Neural progenitor cell (in vitro differentiated cells): ENCODE measurements at regions not wholly inside any gene's neighbourhood (a gene's known extent, or its start where the extent isn't known, plus 50 kb on each side); places are given as distances from the start of the nearest gene placed in this dataset.

Experiments used
- DNase-seq: peaks from one replicate; pipeline ENCODE4 v3.0.0-alpha.2; 2016; ENCODE audit warnings: low spot score
- H2AFZ ChIP-seq: fragments of 200-600 bp; sonication (generic); replicated peaks from 2 replicates; pipeline ENCODE4 v1.6.1; 2016; ENCODE audit warnings: antibody characterized with exemption
- H3F3A ChIP-seq: fragments of 200-600 bp; sonication (generic); 2 replicates; pipeline ENCODE4 v1.6.1; 2016; ENCODE audit warnings: antibody characterized with exemption, low read depth
- H3K27ac ChIP-seq: fragments of 200-600 bp; sonication (generic); 2 replicates; pipeline ENCODE4 v1.5.1; 2016; ENCODE audit warnings: mild to moderate bottlenecking
- H3K27me3 ChIP-seq: fragments of 200-600 bp; sonication (generic); 2 replicates; pipeline ENCODE4 v1.6.1; 2016; ENCODE audit warnings: mild to moderate bottlenecking, moderate library complexity
- H3K36me3 ChIP-seq: fragments of 200-600 bp; sonication (generic); 2 replicates; pipeline ENCODE4 v1.5.1; 2016
- H3K4me1 ChIP-seq: fragments of 200-600 bp; sonication (generic); 2 replicates; pipeline ENCODE4 v1.6.1; 2016; ENCODE audit warnings: mixed run types
- H3K4me2 ChIP-seq: fragments of 200-600 bp; sonication (generic); 2 replicates; pipeline ENCODE4 v1.6.1; 2016
- H3K4me3 ChIP-seq: fragments of 200-600 bp; sonication (generic); 2 replicates; pipeline ENCODE4 v1.5.1; 2016
- H3K79me2 ChIP-seq: fragments of 200-600 bp; sonication (generic); 2 replicates; pipeline ENCODE4 v1.6.1; 2016; ENCODE audit warnings: low read depth
- H3K9ac ChIP-seq: fragments of 200-600 bp; sonication (generic); 2 replicates; pipeline ENCODE4 v1.6.1; 2016
- H3K9me3 ChIP-seq: fragments of 200-600 bp; sonication (generic); 2 replicates; pipeline ENCODE4 v1.5.1; 2016; ENCODE audit warnings: low read depth
- H4K20me1 ChIP-seq: fragments of 200-600 bp; sonication (generic); 2 replicates; pipeline ENCODE4 v1.6.1; 2016; ENCODE audit warnings: low read depth
- H3K27ac Mint-ChIP-seq: 3 replicates; pipeline ENCODE4 v1.8.0; 2021; ENCODE audit warnings: mixed read lengths
- H3K27me3 Mint-ChIP-seq: 2 replicates; pipeline ENCODE4 v1.8.0; 2022; ENCODE audit warnings: low read depth, mild to moderate bottlenecking, inconsistent platforms, moderate library complexity, mixed read lengths; ENCODE audit not compliant: insufficient read depth
- H3K36me3 Mint-ChIP-seq: 3 replicates; pipeline ENCODE4 v1.8.0; 2021; ENCODE audit warnings: mixed read lengths
- H3K4me1 Mint-ChIP-seq: 3 replicates; pipeline ENCODE4 v1.8.0; 2021; ENCODE audit warnings: mixed read lengths
- H3K4me3 Mint-ChIP-seq: 3 replicates; pipeline ENCODE4 v1.8.0; 2021; ENCODE audit warnings: mild to moderate bottlenecking, moderate library complexity, mixed read lengths
- H3K9me3 Mint-ChIP-seq: 3 replicates; pipeline ENCODE4 v1.8.0; 2020; ENCODE audit warnings: mixed read lengths
- CTCF ChIP-seq: fragments of 200-600 bp; sonication (generic); IDR thresholded peaks from 2 replicates; pipeline ENCODE4 v1.5.1; 2017; ENCODE audit warnings: antibody characterized with exemption, mild to moderate bottlenecking
- EZH2 ChIP-seq: fragments of 200-600 bp; sonication (generic); IDR thresholded peaks from 2 replicates; pipeline ENCODE4 v1.6.1; 2017; ENCODE audit warnings: antibody characterized with exemption, mild to moderate bottlenecking, moderate library complexity
- EZH2phosphoT487 ChIP-seq: fragments of 200-600 bp; sonication (generic); IDR thresholded peaks from 2 replicates; pipeline ENCODE4 v1.6.1; 2017; ENCODE audit warnings: antibody characterized with exemption

GRCh38 chr11:42345933-42346332 lies 886.5 kb upstream of the LRRC4C start:
- Histone ChIP-seq H3K9me3 (no peaks in the 10 kb centered on the region), H3K79me2 (no peaks in the 10 kb centered on the region), H3K9ac (no peak overlapping the region), H3F3A (no peaks in the 10 kb centered on the region), H2AFZ (no peak overlapping the region), H3K4me3 (no peak overlapping the region), H3K4me2 (no peak overlapping the region), H3K36me3 (no peaks in the 10 kb centered on the region), H3K4me1 (no peaks in the 10 kb centered on the region), H4K20me1 (no peaks in the 10 kb centered on the region), H3K27ac (no peak overlapping the region), H3K27me3 (no peaks in the 10 kb centered on the region)
- no peaks in the 10 kb centered on the region for H3K27me3 Mint-ChIP-seq
- no peak overlapping the region for H3K27ac Mint-ChIP-seq
- H3K4me3 Mint-ChIP-seq, result no peak overlapping the region
- DNase-seq, result no peak
- H3K36me3 Mint-ChIP-seq, result no peaks in the 10 kb centered on the region
- peaks cover 6% of the 10 kb centered on the region for H3K9me3 Mint-ChIP-seq
- H3K4me1 Mint-ChIP-seq, result no peaks in the 10 kb centered on the region
- TF ChIP-seq EZH2phosphoT487 (no peak), EZH2 (no peak), CTCF (no peak)

GRCh38 chr11:42363701-42364100 lies 904.2 kb upstream of the LRRC4C start:
- Mint-ChIP-seq H3K9me3 (peaks cover 13% of the 10 kb centered on the region), H3K36me3 (no peaks in the 10 kb centered on the region), H3K27ac (no peak overlapping the region), H3K4me3 (no peak overlapping the region), H3K4me1 (no peaks in the 10 kb centered on the region), H3K27me3 (peaks cover under 1% of the 10 kb centered on the region)
- Histone ChIP-seq H3K27ac (no peak overlapping the region), H3K4me2 (no peak overlapping the region), H3K36me3 (no peaks in the 10 kb centered on the region), H3K27me3 (no peaks in the 10 kb centered on the region), H2AFZ (no peak overlapping the region), H3K79me2 (no peaks in the 10 kb centered on the region), H3K9ac (no peak overlapping the region), H4K20me1 (no peaks in the 10 kb centered on the region), H3K4me3 (no peak overlapping the region), H3K9me3 (no peaks in the 10 kb centered on the region), H3K4me1 (no peaks in the 10 kb centered on the region), H3F3A (no peaks in the 10 kb centered on the region)
- DNase-seq, result no peak
- no peak for TF ChIP-seq EZH2phosphoT487
- TF ChIP-seq EZH2, result no peak
- no peak for TF ChIP-seq CTCF

GRCh38 chr11:42390116-42390515 lies 921.7 kb upstream of the API5 start:
- Mint-ChIP-seq H3K27me3 (peaks cover 3% of the 10 kb centered on the region), H3K36me3 (no peaks in the 10 kb centered on the region), H3K4me1 (no peaks in the 10 kb centered on the region), H3K9me3 (peaks cover 4% of the 10 kb centered on the region), H3K27ac (no peak overlapping the region), H3K4me3 (no peak overlapping the region)
- no peaks in the 10 kb centered on the region for H3K4me1 ChIP-seq
- H3K4me2 ChIP-seq, result no peak overlapping the region
- no peaks in the 10 kb centered on the region for H3K9me3 ChIP-seq
- H3K79me2 ChIP-seq, result no peaks in the 10 kb centered on the region
- TF ChIP-seq EZH2 (no peak), CTCF (no peak), EZH2phosphoT487 (no peak)
- no peak overlapping the region for H3K9ac ChIP-seq
- H4K20me1 ChIP-seq, result no peaks in the 10 kb centered on the region
- H3K36me3 ChIP-seq, result no peaks in the 10 kb centered on the region
- no peak for DNase-seq
- H3F3A ChIP-seq, result no peaks in the 10 kb centered on the region
- no peaks in the 10 kb centered on the region for H3K27me3 ChIP-seq
- no peak overlapping the region for H3K27ac ChIP-seq
- H3K4me3 ChIP-seq, result no peak overlapping the region
- no peak overlapping the region for H2AFZ ChIP-seq

- Histone ChIP-seq H3K4me2 (no peak overlapping the region), H2AFZ (no peak overlapping the region), H3K4me1 (no peaks in the 10 kb centered on the region), H3K4me3 (no peak overlapping the region), H3F3A (no peaks in the 10 kb centered on the region), H3K27ac (no peak overlapping the region), H3K9me3 (no peaks in the 10 kb centered on the region), H3K79me2 (no peaks in the 10 kb centered on the region), H3K27me3 (no peaks in the 10 kb centered on the region), H4K20me1 (no peaks in the 10 kb centered on the region), H3K9ac (no peak overlapping the region), H3K36me3 (no peaks in the 10 kb centered on the region)
- Mint-ChIP-seq H3K4me1 (no peaks in the 10 kb centered on the region), H3K27me3 (peaks cover 2% of the 10 kb centered on the region), H3K4me3 (no peak overlapping the region), H3K36me3 (no peaks in the 10 kb centered on the region), H3K27ac (no peak overlapping the region), H3K9me3 (peaks cover 23% of the 10 kb centered on the region)
- TF ChIP-seq CTCF, result no peak
- TF ChIP-seq EZH2, result no peak
- no peak for DNase-seq
Measured at GRCh38 chr11:42397483-42397882, 914.3 kb upstream of the API5 start.
